IMR-90 (cell line): ENCODE measurements at regions not wholly inside any gene's neighbourhood (a gene's known extent, or its start where the extent isn't known, plus 50 kb on each side); places are given as distances from the start of the nearest gene placed in this dataset.
A peak's percentile ranks its signal among the peaks of the same experiment; 100 is the strongest.

Experiments
- ATAC-seq: fragments of 200-7000 bp; cut with Tn5 transposase; 2 replicates; pipeline ENCODE4 v1.9.1; 2020; ENCODE audit warnings: low read depth, mild to moderate bottlenecking, moderate library complexity
- BruUV-seq: library from RNA; stranded (reverse); fragments of 400-500 nt; replicated peaks from 2 replicates; lab custom pipeline; 2021; lab: Mats Ljungman, UMichigan
- CTCF ChIA-PET: fragments of 300-600 bp; formaldehyde crosslinking; extraction: SDS; loops from one replicate; lab custom pipeline; 2021; ENCODE audit warnings: antibody characterized with exemption; lab: Yijun Ruan, JAX
- POLR2A ChIA-PET: fragments of 300-600 bp; sonication (Branson Sonifier 250); formaldehyde crosslinking; loops from one replicate; lab custom pipeline; 2022; ENCODE audit warnings: antibody characterized with exemption; ENCODE audit not compliant: unreplicated experiment; lab: Charles Lee
- DNase-seq: peaks from one replicate; pipeline ENCODE4 v3.0.0; 2013
- H2AFZ ChIP-seq: replicated peaks from 2 replicates; pipeline ENCODE3; 2013; ENCODE audit warnings: low read length, mild to moderate bottlenecking; ENCODE audit not compliant: poor library complexity
- H2AK5ac ChIP-seq: 2 replicates; pipeline ENCODE4 v1.6.1; 2013; ENCODE audit warnings: low read depth, low read length, inconsistent platforms
- H2AK9ac ChIP-seq: replicated peaks from 2 replicates; pipeline ENCODE3; 2013; ENCODE audit warnings: mild to moderate bottlenecking, low read depth, low read length, moderate library complexity; ENCODE audit not compliant: poor library complexity
- H2BK120ac ChIP-seq: 2 replicates; pipeline ENCODE4 v1.6.1; 2013; ENCODE audit warnings: low read depth, low read length, inconsistent platforms
- H2BK15ac ChIP-seq: 3 replicates; pipeline ENCODE4 v1.6.1; 2013; ENCODE audit warnings: low read depth, low read length, inconsistent platforms
- H2BK20ac ChIP-seq: 2 replicates; pipeline ENCODE4 v1.6.1; 2013; ENCODE audit warnings: low read depth, mild to moderate bottlenecking, inconsistent platforms, low read length, moderate library complexity
- H2BK5ac ChIP-seq: 2 replicates; pipeline ENCODE4 v1.6.1; 2013; ENCODE audit warnings: mild to moderate bottlenecking, low read depth, low read length, inconsistent platforms; ENCODE audit not compliant: poor library complexity, severe bottlenecking
- H3K14ac ChIP-seq: replicated peaks from 2 replicates; pipeline ENCODE4 v1.6.1; 2013; ENCODE audit warnings: low read depth, low read length, inconsistent platforms
- H3K18ac ChIP-seq: 2 replicates; pipeline ENCODE4 v1.6.1; 2013; ENCODE audit warnings: low read depth, low read length, control low read depth
- H3K23ac ChIP-seq: 2 replicates; pipeline ENCODE4 v1.6.1; 2013; ENCODE audit warnings: low read depth, low read length, inconsistent platforms
- H3K27ac ChIP-seq: 2 replicates; pipeline ENCODE4 v1.5.1; 2013; ENCODE audit warnings: mild to moderate bottlenecking, control low read depth, low read length; ENCODE audit not compliant: insufficient read depth
- H3K27me3 ChIP-seq: 2 replicates; pipeline ENCODE4 v1.6.1; 2013; ENCODE audit warnings: low read length; ENCODE audit not compliant: control insufficient read depth, insufficient read depth
- H3K36me3 ChIP-seq: 2 replicates; pipeline ENCODE4 v1.6.1; 2013; ENCODE audit warnings: low read length, mixed read lengths; ENCODE audit not compliant: control insufficient read depth, insufficient read depth
- H3K4ac ChIP-seq: 2 replicates; pipeline ENCODE4 v1.6.1; 2013; ENCODE audit warnings: low read depth, low read length, inconsistent platforms
- H3K4me1 ChIP-seq: 2 replicates; pipeline ENCODE4 v1.6.1; 2013; ENCODE audit warnings: low read length, mixed read lengths; ENCODE audit not compliant: control insufficient read depth, insufficient read depth
- H3K4me2 ChIP-seq: 2 replicates; pipeline ENCODE4 v1.6.1; 2013; ENCODE audit warnings: low read depth, mild to moderate bottlenecking, control low read depth, low read length, moderate library complexity
- H3K4me3 ChIP-seq: 2 replicates; pipeline ENCODE4 v1.5.1; 2013; ENCODE audit warnings: low read depth, mild to moderate bottlenecking, control low read depth, low read length, moderate library complexity; ENCODE audit not compliant: insufficient read depth
- H3K56ac ChIP-seq: 2 replicates; pipeline ENCODE4 v1.6.1; 2013; ENCODE audit warnings: low read length, inconsistent platforms; ENCODE audit not compliant: insufficient read depth; ENCODE audit errors: extremely low read depth
- H3K79me1 ChIP-seq, 2 experiments: 2 replicates each; pipeline ENCODE4 v1.6.1; 2013; ENCODE audit warnings: low read length in 2 of 2, inconsistent platforms in 1 of 2, low read depth in 1 of 2
- H3K9ac ChIP-seq: 2 replicates; pipeline ENCODE4 v1.6.1; 2013; ENCODE audit warnings: low read depth, low read length, control low read depth
- H3K9me1 ChIP-seq: 2 replicates; pipeline ENCODE4 v1.6.1; 2013; ENCODE audit warnings: low read length, inconsistent platforms; ENCODE audit not compliant: insufficient read depth
- H3K9me3 ChIP-seq: 2 replicates; pipeline ENCODE4 v1.6.1; 2013; ENCODE audit warnings: low read length; ENCODE audit not compliant: control insufficient read depth, insufficient read depth
- H4K20me1 ChIP-seq: 2 replicates; pipeline ENCODE4 v1.6.1; 2013; ENCODE audit warnings: low read length, inconsistent platforms; ENCODE audit not compliant: insufficient read depth
- H4K5ac ChIP-seq: 2 replicates; pipeline ENCODE4 v1.6.1; 2013; ENCODE audit warnings: mild to moderate bottlenecking, low read depth, low read length, control low read depth
- H4K8ac ChIP-seq, 2 experiments: 2 replicates each; pipeline ENCODE4 v1.6.1; 2013; ENCODE audit warnings: low read depth in 2 of 2, low read length in 2 of 2, control low read depth in 1 of 2, inconsistent platforms in 1 of 2
- H4K91ac ChIP-seq: 2 replicates; pipeline ENCODE4 v1.6.1; 2013; ENCODE audit warnings: low read depth, low read length, inconsistent platforms; ENCODE audit not compliant: insufficient read depth
- CTCF ChIP-seq: conservative IDR thresholded peaks from 2 replicates; pipeline ENCODE4 v1.5.1; 2012; ENCODE audit warnings: mild to moderate bottlenecking, low read depth, low read length, improper control_type of control experiment
- FOS ChIP-seq: fragments of 150-350 bp; IDR thresholded peaks from 2 replicates; pipeline ENCODE4 v1.6.1; 2016; ENCODE audit warnings: low read depth, low read length
- RAD21 ChIP-seq: IDR thresholded peaks from 2 replicates; pipeline ENCODE4 v1.6.1; 2012; ENCODE audit warnings: low read length, improper control_type of control experiment
- SMC3 ChIP-seq: fragments of 150-350 bp; IDR thresholded peaks from 2 replicates; pipeline ENCODE4 v1.6.1; 2016; ENCODE audit warnings: low read depth, mild to moderate bottlenecking, antibody characterized with exemption, low read length, moderate library complexity
- WGBS, 2 experiments: methylation state at CpG; one replicate each; pipeline versions ENCODE4 v1.1.5 to v1.1.7; 2013; ENCODE audit warnings: missing lambda C conversion rate in 2 of 2; ENCODE audit not compliant: insufficient read length in 1 of 2; ENCODE audit errors: extremely low coverage in 2 of 2; 5-methylcytosine and 5-hydroxymethylcytosine counted together
- dilution Hi-C: fragments of 300-500 bp; cut with HindIII; formaldehyde crosslinking; loops from one replicate; pipeline ENCODE4 v1.14.3; 2018; ENCODE audit warnings: low sequenced_read_pairs; ENCODE audit not compliant: unreplicated experiment
- in situ Hi-C: fragments of 300-500 bp; cut with MboI; formaldehyde crosslinking; loops from 3 replicates; pipeline ENCODE4 v1.14.3; 2019; ENCODE audit warnings: low sequenced_read_pairs, inconsistent platforms, mixed read lengths
- intact Hi-C: fragments of 100-400 bp; cut with micrococcal nuclease; formaldehyde crosslinking; loops from 2 replicates; pipeline ENCODE4 v1.10.0; 2022

GRCh38 chr3:124559846-124560574, 170.2 kb upstream of the UMPS start:
- Histone ChIP-seq H3K4me3 (no peak overlapping the region), H2AK5ac (0 out of 2 replicates have a peak overlapping the region, but pooled peaks have one; percentile 2), H2AFZ (peak overlapping the region; percentile 16), H3K14ac (no peak overlapping the region), H3K4me1 (peaks cover 14% of the 10 kb centered on the region), H3K18ac (no peak overlapping the region), H3K9ac (no peak overlapping the region), H3K79me1 (no peaks in the 10 kb centered on the region), H3K23ac (no peak overlapping the region), H4K8ac (peak overlapping the region in 1 of 2 experiments; percentile 29; a peak in 1 of 4 replicates), H2BK15ac (no peak overlapping the region), H2BK5ac (no peak overlapping the region), H3K4ac (peak overlapping the region; percentile 14), H3K9me3 (no peaks in the 10 kb centered on the region), H2AK9ac (no peak overlapping the region), H3K56ac (no peak overlapping the region), H2BK120ac (peak overlapping the region; percentile 11), H2BK20ac (peak overlapping the region; percentile 17; the same call in 1 of the 2 replicates), H3K9me1 (peaks cover 14% of the 10 kb centered on the region), H4K20me1 (peaks cover 5% of the 10 kb centered on the region; the same call in 1 of the 2 replicates), H3K36me3 (no peaks in the 10 kb centered on the region), H3K27ac (peak overlapping the region; percentile 43; the same call in 1 of the 2 replicates), H3K27me3 (peaks cover 8% of the 10 kb centered on the region), H3K4me2 (no peak overlapping the region), H4K5ac (no peak overlapping the region), H4K91ac (no peak overlapping the region; the same call in 1 of the 2 replicates)
- ChIA-PET POLR2A (no interaction called here), CTCF (interaction anchor here (0.6 to 1.7 kb wide), 8 partner anchors 10 to 298 kb away, joined by 3 to 9 read pairs (median 3); no protein-coding TSS in a partner anchor)
- peak; percentile 83 for DNase-seq
- WGBS, 2 experiments: 0% methylated on average over 2 of the region's 9 CpGs; no CpG with 5 or more reads in 1 of the 2 experiments
- peak; percentile 86 for TF ChIP-seq CTCF
- TF ChIP-seq FOS: no peak
- peak; percentile 48 for TF ChIP-seq SMC3
- peak; percentile 83 for TF ChIP-seq RAD21
- BruUV-seq: no TSS peak
- intact Hi-C loops: loop anchor here (2.0 to 10.0 kb wide), 4 partner anchors 209 to 1025 kb away; no protein-coding TSS in a partner anchor
- peak; percentile 72 for ATAC-seq
- in situ Hi-C loops: loop anchor here (5.0 kb wide), 1 partner anchor 127 kb away; no protein-coding TSS in a partner anchor
- dilution Hi-C loops: no loop called here
